HG03439 (cell line): ENCODE measurements at regions not wholly inside any gene's neighbourhood (a gene's known extent, or its start where the extent isn't known, plus 50 kb on each side); places are given as distances from the start of the nearest gene placed in this dataset.

Experiments used
- ATAC-seq: cut with Tn5 transposase; IDR thresholded peaks from one replicate; pipeline ENCODE4 v1.9.1; 2021; ENCODE audit warnings: mild to moderate bottlenecking, moderate library complexity; ENCODE audit not compliant: unreplicated experiment

DNA sequence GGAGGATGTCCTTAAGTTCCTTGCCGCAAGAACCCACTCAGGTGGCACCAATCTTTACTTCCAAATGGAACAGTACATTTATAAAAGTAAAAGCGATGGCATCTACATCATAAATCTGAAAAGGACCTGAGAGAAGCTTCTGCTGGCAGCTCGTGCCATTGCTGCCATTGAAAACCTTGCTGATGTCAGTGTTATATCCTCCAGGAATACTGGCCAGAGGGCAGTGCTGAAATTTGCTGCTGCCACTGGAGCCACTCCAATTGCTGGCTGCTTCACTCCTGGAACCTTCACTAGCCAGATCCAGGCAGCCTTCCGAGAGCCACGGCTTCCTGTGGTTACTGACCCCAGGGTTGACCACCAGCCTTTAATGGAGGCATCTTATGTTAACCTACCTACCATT lies 191.7 kb downstream of the TRIM27 start:
- ATAC-seq: no peak

DNA sequence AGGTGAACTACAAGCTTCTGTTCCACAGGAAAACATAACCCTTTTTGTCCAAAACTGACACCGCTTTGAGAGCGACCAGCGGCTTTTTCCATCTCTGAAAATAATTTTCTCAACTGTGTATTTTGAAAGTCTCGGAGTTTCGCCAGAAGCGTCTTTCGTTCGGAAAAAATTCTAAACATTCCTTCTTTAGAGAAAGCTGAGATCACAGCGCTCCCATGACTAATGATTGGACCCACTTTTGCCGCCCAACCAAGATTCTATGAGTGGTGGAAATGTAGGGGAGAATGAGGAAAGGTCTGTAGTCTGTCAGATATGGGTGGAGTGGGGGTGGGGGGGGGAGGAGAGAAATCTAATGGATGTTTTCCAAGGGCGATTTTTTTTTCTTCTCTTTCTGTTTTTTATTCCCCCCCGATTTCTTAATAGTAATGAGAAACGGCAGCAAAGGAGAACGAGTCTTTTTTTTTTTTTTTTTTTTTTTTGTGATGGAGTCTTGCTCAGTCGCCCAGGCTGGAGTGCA lies 189.3 kb downstream of the TRIM27 start:
- ATAC-seq: no peak

DNA sequence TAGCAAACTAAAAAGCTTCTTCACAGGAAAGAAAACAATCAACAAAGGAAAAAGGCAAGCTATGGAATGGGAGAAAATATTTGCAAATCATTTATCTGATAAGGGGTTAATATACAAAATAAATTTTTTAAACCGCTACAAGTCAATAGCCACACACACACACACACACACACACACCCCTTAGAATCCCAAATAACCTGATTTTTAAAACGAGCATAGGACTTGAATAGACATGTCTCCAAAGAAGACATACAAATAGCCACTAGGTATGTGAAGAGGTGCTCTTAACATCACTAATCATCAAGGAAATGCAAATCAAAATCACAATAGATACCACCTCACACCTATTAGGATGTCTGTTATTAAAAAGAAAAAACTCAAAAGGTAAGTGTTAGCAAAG lies 187.7 kb downstream of the TRIM27 start:
- ATAC-seq: no peak

DNA sequence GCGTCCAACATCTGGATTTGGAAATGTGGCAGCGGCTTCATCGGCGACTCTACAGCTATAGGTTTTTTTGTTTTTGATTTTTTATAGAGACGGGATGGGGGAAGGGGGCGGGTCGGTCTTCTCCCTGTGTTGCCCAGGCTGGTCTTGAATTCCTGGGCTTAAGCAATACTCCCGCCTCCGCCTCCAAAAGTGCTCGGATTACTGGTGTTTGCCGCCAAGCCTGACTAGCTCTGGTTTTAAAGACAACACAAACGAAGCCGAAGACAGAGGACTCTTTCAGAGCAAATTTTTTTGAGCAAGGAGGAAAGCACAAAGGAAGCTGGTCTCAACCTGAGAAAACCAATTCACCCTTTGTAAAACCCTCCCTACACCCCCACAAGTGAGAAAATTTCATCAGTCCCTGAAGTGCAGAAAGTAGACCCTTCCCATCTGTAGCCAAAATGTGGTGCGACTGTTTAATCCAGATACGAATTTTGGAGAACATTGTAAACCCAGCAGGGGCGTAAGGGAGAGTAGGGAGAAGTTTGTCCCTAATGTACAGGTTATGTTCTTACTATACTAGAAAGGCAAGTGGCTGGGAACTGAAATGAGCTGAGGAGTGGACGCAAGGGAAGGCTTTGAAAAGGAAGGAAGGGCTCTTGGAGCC lies 185.9 kb downstream of the TRIM27 start:
- ATAC-seq: no peak

DNA sequence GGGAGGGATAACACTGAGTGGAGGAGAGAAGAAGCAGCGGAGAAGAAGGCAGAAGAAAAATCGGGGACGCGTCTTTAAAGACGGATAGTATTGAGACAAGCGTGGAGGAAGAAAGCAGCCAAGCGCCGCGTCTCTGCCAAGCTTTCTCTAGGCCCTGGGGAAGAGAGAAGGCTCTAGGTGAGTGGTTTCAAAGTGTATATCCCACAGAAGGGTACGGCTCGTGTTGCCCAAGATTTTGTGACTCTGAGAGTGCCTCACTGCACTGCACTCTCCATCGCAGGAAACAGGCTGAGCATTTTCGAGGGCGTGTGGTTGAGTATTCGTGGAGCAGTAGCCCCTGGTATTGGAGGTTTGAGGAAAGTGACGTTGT lies 185.4 kb downstream of the TRIM27 start:
- ATAC-seq: no peak

DNA sequence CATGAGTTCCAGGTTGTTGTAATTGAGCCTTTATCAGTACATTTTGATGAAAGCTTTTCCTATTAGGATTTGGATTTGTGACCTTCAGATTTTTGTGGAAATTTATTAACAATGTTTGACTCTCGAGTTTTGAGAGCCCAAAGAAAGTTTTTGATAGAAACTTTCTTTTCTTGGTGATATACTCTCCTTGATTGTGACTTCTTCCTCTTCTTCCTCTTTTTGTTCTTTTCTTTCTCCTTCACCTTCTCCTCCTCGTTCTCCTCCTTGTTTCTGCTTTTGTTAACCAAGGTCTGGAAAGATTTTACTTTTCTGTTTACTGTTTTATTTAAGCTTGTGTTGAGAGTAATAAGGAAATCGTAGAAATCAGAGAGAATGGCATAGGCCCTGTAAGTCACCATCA lies 182.4 kb downstream of the TRIM27 start:
- no peak for ATAC-seq

DNA sequence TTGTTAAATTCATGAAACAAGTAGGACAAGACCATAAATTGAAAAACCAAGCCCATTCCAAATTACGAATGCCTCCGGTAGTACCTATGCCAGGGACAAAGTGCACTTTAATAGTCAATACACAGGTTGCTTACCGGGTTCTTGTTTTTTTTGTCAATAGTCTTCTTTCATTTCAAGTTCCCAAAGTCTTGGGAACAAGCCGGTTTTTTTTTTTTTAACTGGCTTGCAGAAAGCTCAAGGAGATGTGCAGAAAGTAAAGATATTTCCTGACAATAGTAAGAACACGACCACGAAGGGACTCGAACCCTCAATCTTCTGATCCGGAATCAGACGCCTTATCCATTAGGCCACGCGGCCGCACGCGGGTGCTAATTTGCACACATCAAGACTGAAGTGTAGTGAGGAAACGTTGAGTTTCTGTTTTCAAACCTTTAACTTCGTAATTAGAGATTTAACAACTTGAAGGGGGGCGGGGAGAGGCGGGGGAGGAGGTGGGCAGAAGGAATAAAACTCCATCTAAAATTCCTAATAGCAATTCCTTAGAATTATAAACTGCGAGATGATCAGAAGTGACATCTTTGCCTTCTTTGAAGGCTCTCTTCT lies 181.0 kb downstream of the TRIM27 start:
- ATAC-seq: no peak

DNA sequence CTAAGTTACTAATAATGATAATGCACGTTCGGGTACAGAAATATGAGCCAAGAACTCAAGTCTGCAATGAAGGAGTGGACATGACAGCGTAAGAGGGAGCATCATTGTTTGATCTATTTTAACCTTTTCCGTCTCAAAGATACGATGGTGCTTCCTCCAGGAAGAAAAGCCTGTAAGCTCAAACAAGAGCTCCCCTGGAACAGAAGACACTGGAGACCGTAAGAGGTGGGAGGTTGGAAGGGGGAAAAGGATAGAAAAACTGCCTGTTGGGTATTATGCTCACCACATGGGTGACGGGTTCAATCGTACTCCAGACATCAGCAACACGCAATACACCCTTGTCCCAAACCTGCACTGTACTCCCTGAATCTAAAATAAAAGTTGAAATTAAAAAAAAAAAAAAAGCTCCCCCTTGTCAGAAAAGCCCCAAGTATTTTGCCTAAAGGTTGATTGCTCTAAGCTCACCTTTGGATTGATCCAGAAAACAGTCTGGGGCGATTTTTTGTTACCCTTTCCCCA lies 180.5 kb downstream of the TRIM27 start:
- ATAC-seq: no peak

DNA sequence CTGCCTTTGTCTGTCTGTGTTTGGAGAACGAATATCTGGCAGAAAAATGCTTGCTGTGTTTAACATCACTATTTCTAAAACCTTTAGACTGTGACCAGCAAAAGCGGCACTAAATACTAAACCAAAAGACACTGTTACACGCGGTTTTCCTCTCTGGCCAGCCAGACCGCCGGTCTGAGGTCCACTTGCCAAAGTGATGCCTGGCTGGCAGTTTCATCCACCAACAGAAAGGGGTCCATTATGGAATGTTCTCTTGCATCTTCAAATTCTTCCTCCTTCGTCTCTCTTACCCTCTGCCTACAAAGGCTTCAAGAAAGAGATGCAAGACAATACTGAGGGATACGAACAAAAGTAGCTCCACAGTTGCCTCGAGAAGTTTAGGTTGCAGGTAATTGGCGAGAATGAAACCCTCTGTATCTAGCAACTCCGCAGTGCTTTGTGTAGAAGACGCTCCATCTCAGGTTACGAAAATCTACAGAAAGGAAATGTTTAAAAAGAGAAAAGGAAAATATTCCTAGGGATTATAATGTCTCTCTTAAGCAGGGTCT lies 176.6 kb downstream of the TRIM27 start:
- ATAC-seq: no peak

DNA sequence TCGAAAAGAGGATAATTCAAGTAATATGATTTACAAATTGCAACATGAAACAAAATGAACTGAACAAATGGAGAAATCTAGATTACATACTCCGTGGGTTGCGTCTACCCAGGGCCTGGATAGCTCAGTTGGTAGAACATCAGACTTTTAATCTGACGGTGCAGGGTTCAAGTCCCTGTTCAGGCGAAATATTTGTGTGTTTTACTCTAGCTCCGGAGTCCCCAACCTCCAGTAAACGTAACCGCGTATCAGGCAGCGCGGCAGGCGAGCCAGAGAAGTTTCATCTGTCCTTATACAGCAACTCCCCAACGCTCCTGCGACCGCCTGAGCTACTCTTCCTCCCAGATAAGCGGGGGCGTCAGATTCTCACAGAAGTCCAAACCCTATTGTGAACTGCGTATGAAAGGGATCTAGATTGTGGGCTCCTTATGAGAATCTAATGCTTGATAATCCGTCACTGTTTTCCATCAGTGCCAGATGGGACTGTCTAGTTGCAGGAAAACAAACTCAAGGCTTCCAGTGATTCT lies 176.1 kb downstream of the TRIM27 start:
- ATAC-seq: no peak

DNA sequence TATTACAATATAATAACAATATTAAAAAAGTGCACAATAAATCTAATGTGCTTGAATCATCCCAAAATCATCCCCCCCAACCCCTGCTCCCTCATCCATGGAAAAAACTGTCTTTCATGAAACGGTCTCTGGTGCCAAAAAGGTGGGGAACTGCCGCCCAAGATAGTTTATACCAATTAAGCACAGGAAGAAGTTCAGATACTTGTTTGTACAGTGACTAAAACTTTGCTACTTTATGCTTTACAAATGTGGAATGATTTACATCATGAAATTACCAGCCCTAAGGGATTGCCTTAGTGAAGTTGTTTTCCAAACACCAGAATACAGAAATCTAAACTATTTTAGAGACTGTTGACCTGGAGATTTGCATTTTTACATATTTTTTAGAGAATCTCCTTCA lies 175.6 kb downstream of the TRIM27 start:
- no peak for ATAC-seq

DNA sequence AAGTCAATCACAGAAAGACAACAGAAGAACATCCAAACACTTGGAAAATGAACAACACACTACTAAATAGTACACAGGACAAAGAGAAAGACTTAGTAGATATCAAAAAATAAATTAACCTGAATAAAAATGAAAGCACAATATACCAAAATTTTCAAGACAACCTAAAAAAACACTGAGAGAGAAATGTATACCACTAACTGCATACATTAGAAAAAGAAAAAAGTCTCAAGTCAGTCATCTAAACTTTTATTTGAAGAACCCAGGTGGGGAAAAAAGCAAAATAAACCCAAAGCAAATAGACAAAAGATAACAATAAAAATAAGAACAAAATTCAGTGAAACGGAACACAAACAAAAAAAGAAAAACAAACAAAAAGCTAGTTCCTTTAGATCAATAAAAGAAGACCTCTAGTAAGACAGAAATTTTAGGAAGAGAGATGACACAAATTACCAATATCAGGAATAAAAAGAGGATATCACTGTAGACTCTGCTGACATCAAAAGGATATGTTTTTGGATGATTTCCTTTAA lies 172.8 kb downstream of the TRIM27 start:
- no peak for ATAC-seq

DNA sequence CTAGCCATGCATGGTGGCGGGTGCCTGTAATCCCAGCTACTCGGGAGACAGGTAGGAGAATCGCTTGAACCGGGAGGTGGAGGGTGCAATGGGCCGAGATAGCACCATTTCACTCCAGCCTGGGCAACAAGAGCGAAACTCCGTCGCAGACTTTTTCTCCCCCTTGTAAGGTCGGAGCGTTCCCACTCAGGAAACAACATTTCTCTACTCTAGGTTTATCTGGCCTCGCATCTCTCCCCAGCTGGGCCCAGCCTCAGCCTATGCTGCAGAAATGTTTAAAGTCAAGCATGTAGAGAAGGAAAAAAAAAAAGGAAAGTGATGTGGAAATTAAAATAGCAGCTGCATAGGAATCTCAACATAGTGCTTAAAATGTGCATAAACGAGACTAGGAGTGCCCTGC lies 172.3 kb downstream of the TRIM27 start:
- ATAC-seq: no peak

DNA sequence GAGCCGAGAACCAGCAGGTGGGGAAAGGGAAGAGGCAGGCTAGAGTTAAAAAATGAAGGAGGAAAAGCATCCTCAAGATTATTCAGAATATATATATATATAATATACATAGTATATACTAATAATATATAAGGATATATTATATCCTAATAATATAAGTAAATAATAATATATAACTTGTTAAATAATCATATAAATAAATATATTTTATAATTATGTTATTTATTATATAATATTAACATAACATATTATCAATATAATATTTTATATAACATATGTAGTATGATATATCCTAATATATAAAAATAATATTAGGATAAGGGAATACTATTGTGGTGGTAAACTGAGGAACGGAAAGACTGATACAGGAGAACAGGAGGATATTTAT lies 171.8 kb downstream of the TRIM27 start:
- no peak for ATAC-seq

DNA sequence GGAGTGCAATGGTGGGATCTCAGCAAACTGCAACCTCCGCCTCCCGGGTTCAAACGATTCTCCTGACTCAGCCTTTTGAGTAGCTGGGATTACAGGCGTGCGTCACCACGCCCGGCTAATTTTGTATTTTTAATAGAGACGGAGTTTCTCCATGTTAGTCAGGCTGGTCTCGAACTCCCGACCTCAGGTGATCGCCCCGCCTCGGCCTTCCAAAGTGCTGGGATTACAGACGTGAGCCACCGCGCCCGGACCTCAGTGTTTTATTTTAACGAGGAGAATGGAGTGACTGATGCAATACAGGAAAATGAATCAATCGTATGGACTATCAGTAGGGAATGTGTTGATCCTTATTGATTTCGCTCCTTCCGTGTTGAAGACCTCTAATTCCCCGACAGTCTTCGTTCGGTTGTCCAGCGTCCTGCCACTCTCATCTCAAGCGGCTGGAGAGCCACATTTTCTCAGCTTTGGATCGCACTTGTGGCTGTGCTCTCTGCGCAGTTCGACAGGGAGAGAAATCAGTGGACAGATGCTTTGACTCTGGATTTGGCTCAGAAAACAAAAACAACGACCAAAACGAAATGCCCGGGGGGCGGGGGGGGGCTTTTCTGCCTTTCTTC lies 166.2 kb downstream of the TRIM27 start:
- no peak for ATAC-seq

DNA sequence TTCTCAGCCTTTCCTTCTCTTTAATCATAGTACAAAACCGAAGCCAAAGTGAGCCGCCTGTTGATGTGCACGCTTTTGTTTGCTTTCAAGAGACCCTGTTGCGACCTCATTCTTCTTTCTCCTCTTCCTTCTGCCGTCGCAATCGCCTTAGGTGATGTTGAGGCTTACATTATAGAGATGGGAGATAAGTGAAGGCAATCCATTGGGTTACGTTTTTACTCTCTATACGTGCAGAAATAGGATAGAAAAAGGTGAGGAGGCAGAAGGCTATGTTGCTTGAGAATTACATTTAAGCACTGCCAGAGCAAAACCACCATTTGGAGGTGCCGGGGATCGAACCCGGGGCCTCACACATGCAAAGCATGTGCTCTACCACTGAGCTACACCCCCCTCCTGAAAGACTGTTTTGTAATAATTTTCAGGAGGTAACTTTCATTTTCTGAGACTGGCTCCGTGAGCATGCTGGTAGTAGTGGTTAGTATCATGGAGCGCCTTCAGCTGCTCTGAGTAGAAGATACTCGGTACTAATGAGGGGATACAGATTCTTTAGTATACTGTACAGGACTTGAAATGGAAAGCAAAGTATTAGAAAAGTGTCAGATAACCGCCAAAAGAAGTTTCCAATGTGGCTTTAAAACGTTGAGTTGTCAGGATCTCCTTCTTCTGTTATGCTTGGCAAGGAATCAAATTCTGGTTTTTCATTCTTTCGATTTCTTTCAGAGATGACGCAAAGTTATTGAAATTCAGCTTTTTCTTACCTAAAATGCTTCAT lies 165.6 kb downstream of the TRIM27 start:
- ATAC-seq: no peak

DNA sequence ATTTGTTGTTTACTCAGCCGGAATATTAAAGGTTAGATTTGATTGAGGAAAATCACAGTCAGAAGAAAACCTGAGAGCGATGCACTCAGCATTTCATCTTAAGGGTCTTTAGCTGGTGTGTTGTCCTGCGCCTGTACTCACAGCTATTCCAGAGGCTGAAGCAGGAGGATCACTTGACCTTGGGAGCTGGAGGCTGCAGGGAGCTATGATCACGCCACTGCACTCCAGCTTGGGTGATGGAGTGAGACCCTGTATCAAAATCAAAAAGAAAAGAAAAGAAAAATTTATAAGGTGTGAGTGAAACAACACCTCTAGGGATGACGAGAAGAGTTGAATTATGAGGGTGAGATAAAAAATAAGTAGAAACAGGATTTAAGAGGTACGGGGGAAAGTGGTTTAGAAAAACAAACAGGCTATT lies 165.0 kb downstream of the TRIM27 start:
- ATAC-seq: no peak

DNA sequence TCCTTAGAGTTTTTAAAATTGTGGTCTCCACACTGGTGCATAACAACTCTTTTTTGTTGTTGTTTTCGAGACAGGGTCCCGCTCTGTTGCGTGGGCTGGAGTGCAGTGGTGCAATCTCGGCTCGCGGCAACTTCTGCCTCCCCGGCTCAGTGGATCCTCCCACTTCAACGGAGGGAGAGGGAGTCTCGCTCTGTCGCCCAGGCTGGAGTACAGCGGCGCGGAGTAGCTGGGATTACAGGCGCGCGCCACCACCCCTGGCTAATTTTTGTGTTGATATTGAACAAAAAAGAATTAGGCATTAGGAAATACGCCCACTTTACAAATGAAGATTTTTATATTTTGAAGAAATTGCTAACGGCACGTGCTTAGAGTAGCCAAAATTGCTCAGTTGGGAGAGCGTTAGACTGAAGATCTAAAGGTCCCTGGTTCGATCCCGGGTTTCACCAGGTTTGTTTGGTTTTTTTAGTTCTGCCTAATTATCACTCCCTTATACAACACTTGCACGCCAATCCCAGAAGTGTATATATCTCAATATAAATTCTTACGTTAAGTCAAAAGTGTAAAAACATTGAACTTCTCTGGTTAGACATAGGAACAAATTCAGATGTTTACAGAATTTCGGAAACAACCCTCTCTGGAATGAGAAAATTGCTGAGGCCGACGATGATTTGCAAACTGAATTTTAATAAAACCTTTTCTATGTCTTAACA lies 159.6 kb downstream of the TRIM27 start:
- ATAC-seq: no peak

DNA sequence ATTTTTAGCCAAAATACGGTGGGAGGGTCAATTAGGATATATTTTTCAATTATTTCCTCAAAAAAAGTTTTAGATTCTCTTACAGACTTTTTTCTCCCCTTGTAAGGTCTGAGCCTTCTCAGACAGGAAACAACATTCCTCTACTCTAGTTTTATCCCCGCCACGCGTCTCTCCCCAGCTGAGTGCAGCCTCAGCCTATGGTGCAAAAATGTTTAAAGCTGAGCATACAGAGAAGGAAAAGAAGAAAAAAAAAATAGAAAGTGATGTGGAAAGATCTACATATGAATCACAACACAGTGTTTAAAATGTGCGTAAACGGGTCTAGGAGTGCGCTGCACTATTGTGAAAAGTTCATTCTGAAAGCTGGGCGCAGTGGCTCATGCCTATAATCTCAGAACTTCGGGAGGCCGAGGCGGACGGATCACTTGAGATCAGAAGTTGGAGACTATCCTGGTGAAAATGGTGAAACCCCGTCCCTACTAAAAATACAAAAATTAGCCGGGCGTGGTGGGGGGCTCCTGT lies 159.0 kb downstream of the TRIM27 start:
- no peak for ATAC-seq

DNA sequence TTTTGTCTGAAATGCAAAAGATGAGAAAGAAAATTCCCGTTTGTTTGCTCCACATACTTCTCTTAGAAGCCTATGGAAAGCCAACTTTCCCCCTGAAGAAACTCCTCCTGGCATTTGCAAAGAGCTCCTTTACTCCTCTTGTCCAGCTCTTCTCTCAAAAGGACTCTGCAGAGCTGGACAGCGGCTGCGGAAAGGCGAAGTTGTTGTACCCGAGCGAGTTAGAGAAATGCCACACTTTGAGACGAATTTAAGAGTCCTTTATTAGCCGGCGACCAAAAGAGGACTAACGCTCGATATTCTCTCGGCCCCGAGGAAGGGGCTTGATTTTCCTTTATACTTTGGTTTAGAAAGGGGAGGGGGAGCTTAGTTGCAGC lies 157.8 kb downstream of the TRIM27 start:
- ATAC-seq: no peak
